ENCODE measurements at regions not wholly inside any gene's neighbourhood (a gene's known extent, or its start where the extent isn't known, plus 50 kb on each side); places are given as distances from the start of the nearest gene placed in this dataset.
"Not testable (repeated sequence)": the region's sequence is repeated elsewhere in the genome, so short reads cannot be mapped to it uniquely, and the experiment has no call there.

DNA sequence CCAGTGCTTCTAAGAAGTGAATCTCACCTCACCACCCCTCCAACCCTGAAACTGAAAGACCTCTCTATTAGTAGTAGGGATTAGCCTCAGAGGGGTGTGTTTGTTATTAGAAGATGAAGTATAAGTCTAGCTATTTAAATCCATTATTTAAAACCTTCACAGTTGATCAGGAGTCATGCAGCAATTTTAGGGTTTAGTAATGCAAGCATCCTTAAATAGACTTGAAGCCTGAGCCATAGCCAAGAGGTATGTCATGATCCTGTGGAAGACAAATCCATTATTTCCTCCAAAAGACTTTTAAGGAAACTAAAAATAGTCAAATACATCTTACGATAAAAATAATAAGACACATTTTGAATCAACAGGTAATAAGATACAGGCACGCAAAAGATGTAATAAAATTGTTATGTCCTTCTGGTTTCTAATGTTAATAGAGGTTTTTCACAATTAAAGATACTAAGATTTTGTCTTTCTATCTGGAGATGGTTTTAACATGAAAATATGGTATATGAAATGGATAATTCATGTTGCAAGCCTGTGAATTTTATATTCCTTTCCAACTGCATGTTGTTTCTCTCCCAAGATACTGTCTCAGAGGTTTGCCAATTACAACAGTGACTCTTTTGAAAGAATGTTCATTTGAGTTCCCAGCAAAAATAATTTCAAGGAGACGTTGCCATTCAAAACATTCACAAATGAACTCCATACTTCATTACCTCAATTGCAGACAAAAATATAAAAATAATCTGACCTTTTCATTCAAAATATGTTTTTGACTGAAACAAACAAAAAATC, 68.0 kb downstream of the LUZP4 start:
- DNase-seq (ENCODE audit: low read depth in 4 of 4, low spot score in 2 of 4) = no peak

DNA sequence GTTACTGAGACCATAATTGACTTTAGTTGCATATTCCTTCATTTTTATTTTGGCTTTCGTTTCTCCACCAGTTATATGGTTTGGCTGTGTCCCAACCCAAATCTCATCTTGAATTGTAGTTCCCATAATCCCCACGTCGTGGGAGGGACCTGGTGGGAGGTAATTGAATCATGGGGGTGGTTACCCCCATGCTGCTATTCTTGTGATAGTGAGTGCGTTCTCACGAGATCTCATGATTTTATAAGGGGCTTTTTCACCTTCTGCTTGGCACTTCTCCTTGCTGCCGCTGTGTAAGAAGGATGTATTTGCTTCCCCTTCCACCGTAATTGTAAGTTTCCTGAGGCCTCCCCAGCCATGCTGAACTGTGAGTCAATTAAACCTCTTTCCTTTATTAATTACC, 70.0 kb downstream of the LUZP4 start:
- DNase-seq (ENCODE audit: low read depth in 4 of 4, low spot score in 2 of 4) = not testable (repeated sequence)

DNA sequence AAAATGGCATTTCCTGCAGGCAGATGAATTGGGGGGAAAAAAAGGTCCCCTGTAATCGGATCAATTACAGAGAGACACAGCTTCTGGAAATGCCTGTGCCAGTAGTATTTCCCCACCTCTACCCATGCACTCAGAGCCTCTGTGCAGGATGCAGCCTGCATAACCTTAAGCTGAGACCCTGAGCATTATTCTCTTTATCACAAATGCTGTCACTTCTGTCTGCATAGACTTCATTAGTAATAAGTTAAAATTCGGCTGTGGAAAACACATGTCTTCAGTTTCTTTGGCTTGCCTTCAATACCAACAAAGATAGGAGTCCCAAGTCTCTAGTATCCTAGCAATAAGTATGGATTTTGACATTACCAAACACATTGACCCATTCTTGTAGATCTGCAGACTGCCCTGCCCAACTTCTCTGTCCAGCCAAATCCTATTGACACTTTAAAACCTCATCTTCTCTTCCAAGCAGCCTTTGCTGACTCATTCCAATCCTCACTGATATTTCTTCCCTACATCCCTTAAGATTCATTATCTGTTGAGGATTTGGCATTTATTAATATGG, 70.8 kb downstream of the LUZP4 start:
- no peak for DNase-seq (ENCODE audit: low read depth in 4 of 4, low spot score in 2 of 4)

DNA sequence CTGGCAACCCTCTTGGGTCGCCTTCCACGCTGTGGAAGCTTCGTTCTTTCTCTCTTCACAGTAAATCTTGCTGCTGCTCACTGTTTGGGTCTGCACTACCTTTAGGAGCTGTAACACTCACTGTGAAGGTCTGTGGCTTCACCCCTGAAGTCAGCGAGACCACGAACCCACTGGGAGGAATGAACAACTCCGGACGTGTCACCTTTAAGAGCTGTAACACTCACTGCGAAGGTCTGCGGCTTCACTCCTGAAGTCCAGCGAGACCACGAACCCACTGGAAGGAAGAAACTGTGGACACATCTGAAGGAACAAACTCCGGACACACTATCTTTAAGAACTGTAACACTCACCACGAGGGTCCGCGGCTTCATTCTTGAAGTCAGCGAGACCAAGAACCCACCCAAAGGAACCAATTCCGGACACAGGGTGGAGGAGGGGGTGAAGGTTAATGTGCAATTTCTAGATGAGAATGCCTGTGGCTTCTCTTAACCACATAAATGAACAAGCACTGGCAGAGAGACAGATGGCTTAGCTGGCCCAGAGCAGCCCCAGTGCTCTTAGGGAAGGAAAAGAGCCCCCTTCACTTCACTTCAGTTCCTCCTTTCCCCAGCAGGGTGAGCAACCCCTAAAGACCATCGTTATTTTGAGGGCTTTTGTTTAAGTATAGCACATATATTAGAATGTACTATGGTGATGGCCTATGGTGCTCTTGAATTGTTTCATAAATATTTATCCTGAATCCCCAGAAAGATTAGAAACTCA, 73.0 kb downstream of the LUZP4 start:
- DNase-seq (ENCODE audit: low read depth in 4 of 4, low spot score in 2 of 4) = no peak

DNA sequence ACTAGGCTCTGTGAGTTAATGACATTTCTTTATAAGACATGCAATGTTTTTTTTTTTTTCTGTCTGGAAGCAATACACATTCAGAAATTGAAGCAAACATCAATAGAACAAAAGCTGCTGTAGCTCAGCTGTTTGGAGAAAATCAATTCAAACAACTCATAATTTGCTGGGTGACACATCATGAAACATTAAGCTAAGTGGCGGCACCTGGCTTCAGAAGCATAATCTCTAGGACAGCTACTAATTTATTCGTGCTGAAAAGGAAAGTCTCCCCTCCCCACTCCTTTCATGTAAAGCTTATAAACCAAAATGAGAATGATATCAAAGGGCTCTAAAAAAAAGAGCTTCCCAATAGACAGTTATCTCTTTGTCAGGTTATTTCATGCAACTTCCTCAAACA, 73.9 kb downstream of the LUZP4 start:
- no peak for DNase-seq (ENCODE audit: low read depth in 4 of 4, low spot score in 2 of 4)

DNA sequence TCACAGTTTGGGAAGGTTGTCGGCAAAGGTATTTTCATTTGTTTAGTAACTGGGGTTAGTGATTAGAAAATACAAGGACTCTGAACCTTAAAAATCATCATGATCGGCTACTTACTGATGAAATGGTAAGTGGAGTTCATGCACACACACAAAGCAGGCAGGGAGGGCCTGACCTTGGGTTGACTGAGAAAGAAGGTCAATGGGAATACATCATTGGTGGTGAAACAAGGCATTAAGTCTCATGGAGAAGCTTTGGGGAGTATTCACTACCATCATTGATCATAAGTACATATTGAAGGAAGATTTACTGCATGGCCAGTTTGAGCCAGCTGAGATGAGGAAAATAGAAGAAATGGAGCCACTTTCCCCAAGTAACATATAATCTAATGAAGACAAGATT, 74.4 kb downstream of the LUZP4 start:
- no peak for DNase-seq (ENCODE audit: low read depth in 4 of 4, low spot score in 2 of 4)

DNA sequence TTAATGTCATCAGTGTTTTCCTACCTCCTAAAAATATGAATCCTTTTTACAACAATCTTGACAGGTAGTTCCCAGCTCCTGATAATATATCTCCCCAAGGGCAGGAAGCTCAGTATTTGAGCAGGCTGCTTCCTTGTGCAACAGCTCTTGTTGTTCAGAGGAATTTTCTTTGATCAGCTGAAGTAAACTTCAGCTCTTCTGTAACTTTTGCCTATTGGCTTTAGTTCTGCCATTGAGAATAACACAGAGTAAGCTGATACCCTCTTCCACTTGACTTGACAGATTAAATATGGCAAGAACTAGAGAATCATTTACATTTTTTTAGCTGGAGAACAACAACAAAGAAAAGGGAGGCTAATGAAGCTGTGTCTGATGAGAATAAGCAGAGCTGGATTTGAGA, 75.2 kb downstream of the LUZP4 start:
- no peak for DNase-seq (ENCODE audit: low read depth in 4 of 4, low spot score in 2 of 4)

DNA sequence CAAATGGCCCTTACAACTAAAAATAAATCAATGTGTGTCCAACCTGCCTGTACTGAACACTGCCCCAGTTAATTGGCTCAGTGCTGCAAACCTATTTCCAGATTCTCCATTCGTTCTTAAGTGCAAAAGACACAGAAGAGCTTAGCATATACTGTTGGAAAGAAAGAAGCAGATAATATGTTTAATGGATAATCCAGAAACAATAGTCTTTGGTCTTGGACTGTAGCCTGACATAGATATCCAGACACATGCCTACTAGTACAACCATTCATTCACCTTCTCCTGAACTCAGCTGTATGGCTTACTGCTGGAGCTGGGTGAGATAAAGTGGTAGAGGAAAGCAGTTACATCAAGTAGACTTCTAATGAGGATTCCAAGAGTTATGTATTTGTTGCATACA, 77.0 kb downstream of the LUZP4 start:
- DNase-seq (ENCODE audit: low read depth in 4 of 4, low spot score in 2 of 4) = no peak

DNA sequence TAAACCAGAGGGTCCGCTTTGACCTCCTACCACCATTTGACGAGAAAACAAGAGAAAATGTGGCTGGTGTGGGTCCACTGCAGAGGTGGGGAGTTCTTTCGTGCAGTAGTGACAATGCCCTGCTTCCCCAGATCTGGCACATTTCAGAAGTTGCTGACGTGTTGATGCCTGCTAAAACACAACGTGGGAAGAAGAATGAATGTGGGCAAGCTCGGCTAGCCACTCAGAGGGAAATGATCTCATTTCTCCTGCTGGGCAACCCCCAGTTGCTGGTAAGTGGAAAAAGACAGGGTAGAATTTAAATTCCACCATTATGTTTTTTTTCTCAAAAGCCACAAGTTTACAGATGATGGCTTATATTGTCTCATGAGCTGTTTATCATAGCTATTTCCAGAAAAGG, 77.9 kb downstream of the LUZP4 start:
- no peak for DNase-seq (ENCODE audit: low read depth in 4 of 4, low spot score in 2 of 4)

DNA sequence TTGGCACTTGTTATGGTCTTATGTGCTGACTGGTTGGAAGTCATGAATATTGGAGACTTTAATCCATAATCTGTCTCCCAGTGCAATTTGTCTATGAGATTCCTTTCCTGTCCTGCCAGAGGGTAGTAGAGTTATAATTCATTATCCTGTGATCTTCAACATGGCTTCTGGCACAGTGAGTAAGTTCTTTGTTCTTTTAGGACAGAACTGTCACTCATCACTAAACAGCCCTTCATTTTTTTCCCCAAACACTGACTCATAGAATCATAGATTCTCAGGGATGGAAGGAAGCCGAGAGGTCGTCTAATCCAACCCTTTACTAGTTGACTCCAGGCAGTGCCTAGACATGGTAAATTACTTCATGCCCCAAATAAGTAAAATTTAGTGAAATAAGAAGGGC, 78.4 kb downstream of the LUZP4 start:
- DNase-seq (ENCODE audit: low read depth in 4 of 4, low spot score in 2 of 4) = no peak

DNA sequence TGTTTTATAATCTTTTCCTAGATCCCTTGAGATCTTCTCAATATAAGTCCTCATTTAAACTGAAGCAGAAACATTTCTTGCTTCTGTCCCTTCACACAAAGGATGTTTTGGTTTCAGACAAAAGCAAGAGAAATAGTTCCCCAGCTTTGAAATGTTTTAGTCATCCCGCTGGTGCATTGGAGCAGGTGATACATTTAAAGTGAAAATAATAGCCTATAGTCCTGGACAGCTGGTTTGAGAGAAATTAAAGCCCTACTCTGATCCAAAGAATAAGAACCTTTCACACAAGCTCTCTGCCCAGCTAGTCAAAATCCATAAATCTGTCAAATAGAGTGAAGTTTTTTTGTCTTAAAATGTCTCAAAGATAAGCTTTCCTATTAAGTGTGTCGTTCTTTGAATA, 79.4 kb downstream of the LUZP4 start:
- DNase-seq (ENCODE audit: low read depth in 4 of 4, low spot score in 2 of 4) = no peak

DNA sequence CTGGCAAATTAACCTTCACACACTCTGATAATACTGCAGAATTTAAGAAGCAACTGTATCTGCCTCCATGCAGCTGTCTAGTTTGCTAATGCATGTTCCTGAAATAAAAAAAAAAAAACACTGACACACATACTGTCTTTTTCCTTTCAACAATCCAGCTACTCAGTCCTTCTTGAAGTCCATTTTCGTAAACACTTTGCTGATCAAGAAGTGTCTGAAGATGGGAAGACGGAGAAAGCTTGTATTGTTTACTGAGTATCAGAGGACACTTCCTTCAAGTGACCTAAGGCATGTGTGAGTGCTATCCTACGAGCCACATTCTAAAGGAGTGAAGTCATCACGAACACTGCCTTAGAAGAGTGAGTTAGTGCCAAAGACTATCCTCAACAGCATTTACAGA, 82.6 kb downstream of the LUZP4 start:
- peak in 1 of 4 donors; percentile 1 for DNase-seq (ENCODE audit: low read depth in 4 of 4, low spot score in 2 of 4)

DNA sequence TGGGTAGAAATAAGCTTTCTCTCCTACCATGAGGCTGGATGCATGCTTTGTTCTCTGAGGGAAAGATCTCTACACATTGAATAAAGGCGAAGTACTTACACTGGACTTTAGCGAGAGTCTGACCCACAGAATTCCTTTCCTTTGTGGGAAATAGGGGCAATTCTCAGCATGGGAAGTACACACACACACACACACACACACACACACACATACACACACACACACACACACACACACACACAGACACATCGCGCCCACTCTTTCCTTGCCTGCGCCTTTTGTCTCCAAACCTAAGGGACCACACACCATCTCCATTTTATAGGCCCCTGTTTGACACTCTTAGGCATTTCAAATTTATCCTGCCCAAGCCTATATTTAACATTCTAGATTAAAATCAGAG, 83.8 kb downstream of the LUZP4 start:
- no peak for DNase-seq (ENCODE audit: low read depth in 4 of 4, low spot score in 2 of 4)

DNA sequence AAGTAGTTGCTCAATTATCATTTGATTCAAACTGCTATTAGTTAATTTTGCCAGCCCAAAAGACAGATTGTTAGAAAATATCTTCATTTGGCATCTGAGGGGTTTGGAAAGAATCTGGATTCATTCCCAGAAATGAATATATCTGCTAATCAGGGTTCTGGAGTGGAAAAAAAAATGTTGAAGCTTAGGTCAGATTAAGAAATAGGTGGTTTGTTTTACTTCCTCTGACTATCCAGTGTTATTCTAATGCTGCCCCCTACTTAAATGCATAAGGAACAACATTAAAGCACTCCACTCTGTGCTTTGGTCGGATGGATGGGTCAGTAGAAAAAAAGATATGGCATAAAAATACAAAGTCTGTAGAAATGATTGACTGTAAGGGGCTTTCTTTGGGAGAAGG, 89.0 kb downstream of the LUZP4 start:
- no peak for DNase-seq (ENCODE audit: low read depth in 4 of 4, low spot score in 2 of 4)

DNA sequence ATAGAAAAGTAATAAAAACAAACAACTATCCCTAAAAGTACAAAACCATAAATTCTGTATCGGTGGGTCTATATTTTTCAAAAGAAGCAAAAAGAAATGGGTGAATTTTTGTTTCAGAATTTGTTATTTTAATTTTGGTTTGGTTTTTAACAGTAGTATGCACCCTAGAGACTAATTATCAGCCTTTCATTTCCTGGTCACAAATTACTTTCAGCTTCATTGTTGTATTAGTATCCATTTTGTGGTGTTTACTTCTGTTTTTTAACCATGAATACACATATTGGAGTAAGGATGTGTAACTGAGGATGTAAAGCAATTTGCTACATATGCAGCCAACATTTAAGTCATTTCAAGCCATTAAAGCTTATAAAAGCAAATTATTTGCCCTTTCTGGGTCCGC, 97.8 kb downstream of the LUZP4 start:
- no peak for DNase-seq (ENCODE audit: low read depth in 4 of 4, low spot score in 2 of 4)

DNA sequence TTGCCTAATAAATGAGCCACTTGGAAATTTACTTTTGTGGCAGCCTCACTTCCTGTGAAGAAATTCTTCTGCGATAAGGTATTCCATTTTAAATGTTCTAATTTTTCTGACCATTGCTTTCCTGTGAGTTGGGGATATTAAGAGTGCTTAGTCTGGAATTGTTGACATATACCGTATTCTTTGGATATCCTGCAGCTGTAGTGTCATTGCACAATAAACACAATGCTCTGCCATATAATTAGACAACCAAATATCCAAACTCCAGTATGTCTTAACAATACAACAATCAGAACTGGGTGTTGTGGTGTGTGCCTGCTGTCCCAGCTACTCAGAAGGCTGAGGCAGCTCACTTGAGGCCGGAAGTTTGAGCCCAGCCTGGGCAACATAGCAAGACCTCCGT, 99.4 kb downstream of the LUZP4 start:
- no peak for DNase-seq (ENCODE audit: low read depth in 4 of 4, low spot score in 2 of 4)

DNA sequence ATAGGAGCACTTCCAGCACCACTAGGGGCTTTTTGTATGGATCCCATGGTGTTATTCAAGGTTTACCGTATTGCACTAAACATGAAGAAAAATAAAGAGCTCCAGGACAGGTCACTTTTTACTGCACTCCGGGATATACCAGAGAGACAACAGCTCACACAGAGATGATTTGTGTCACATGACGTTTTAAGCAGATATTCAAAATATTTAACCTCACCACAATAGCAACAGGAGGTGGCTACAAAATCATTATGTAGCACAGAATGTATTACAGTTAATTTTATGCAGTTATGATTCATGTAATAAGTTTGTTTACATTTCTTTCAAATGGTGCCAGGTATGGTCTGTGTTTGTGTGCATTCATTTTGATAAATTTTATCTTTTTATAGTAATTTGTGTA, 100.6 kb downstream of the LUZP4 start:
- DNase-seq (ENCODE audit: low read depth in 4 of 4, low spot score in 2 of 4) = no peak

DNA sequence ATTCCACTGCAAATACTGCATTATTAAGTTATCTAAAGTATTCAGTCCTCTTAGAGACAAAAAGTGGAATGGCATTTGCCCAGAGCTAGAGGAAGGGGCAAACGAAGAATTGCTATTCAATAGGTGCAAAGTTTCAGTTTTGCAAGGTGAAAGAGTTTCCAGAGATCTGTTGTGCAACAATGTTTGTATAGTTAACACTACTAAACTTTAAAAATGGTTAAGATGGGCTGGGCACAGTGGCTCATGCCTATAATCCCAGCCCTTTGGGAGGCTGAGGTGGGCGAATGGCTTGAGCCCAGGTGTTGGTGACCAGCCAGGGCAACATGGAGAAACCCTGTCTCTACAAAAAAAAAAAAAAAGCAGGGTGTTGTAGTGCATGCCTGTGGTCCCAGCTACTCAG, 102.5 kb downstream of the LUZP4 start:
- DNase-seq (ENCODE audit: low read depth in 4 of 4, low spot score in 2 of 4) = no peak

DNA sequence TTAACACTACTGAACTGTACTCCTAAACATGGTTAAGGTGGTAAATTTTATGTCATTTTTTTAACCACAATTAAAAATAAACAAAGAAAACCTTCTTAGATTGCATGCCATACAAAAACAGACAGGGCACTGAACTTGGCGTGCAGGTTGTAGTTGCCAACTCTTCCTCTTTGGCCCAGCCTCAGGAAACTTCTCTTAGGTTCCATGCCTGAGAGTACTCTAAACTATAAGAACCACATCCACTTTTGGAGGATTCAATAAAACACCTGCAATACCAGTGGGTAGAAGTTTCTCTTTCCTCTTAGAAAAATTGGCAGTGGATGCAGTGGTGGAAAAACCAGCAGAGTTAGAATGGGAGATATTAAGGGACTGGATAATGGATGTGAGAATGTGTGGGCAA, 103.4 kb downstream of the LUZP4 start:
- no peak for DNase-seq (ENCODE audit: low read depth in 4 of 4, low spot score in 2 of 4)

DNA sequence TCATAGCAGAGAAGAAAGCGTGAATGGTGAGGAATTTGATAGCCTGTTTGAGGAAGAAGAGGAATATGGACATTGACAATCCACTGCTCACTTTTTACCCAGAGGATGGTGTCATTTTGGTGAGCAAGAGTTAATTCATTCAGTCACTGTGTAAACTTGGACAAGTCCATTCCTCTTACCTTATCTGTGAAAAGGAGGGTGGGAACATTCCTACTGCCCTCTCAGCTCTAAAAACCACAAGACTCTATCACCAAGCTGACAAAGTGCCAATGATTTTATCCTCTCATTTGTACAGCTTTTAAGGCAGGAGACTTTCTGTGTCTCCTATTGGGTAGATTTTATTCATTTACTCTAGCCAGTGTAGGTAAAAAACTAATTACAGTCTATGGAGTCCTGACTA, 103.8 kb downstream of the LUZP4 start:
- DNase-seq (ENCODE audit: low read depth in 4 of 4, low spot score in 2 of 4) = no peak

DNA sequence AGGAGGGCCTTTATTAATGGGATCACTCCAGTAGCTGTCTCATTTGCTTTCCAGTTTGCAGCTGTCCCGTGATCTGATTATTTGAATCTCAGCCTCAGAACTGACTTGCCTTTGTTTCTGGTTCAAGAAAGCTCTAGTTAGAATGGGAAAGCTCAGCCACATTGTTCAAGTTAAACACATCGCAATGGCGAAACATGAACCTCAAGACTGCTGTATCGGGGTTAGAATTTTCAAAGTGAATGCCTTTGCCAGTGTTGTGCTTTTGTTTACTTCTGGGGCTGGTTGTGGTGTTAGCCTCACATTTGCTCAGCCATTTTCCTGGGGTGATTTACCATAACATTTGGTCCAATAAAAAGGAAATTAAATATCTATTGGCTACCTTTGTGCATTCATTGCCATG, 105.3 kb downstream of the LUZP4 start:
- DNase-seq (ENCODE audit: low read depth in 4 of 4, low spot score in 2 of 4) = not testable (repeated sequence)

DNA sequence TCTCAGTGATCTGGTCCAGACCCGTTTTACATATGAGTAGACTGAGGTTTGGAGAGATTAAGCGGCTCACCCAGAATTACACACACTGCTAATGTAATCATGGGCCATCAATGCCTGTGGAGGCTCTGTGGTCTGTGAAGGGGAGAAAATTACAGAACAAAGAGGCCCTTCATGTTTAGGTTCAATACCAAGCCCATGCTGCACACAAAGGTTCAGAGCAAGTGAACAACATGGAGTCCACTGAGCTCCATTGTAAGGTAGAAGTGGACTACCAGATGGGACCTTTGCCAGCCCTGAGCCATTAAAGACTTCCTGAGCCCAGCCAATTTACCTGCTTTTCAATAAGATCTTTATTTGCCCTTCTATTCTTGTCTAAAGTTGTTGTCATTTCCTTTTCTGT, 109.8 kb downstream of the LUZP4 start:
- no peak for DNase-seq (ENCODE audit: low read depth in 4 of 4, low spot score in 2 of 4)

Data from left renal cortex interstitium (tissue), 4 donors.